Loucy (cell line): ENCODE measurements at regions not wholly inside any gene's neighbourhood (a gene's known extent, or its start where the extent isn't known, plus 50 kb on each side); places are given as distances from the start of the nearest gene placed in this dataset.

Experiments
- H2AFZ ChIP-seq: fragments of 200-600 bp; sonication (generic); 2 replicates; pipeline ENCODE4 v1.6.0; 2016; ENCODE audit warnings: antibody characterized with exemption, mild to moderate bottlenecking, low read length, moderate library complexity
- H3F3A ChIP-seq: fragments of 200-600 bp; 2 replicates; pipeline ENCODE4 v1.6.0; 2016; ENCODE audit warnings: antibody characterized with exemption, low read depth, mild to moderate bottlenecking
- H3K27me3 ChIP-seq: fragments of 200-600 bp; sonication (generic); 2 replicates; pipeline ENCODE4 v1.6.1; 2014; ENCODE audit warnings: low read length, mild to moderate bottlenecking; ENCODE audit not compliant: insufficient read depth, poor library complexity, severe bottlenecking
- H3K36me3 ChIP-seq: fragments of 200-600 bp; sonication (generic); 2 replicates; pipeline ENCODE4 v1.6.1; 2016; ENCODE audit warnings: low read length; ENCODE audit not compliant: insufficient read depth
- H3K4me1 ChIP-seq: fragments of 200-600 bp; sonication (generic); 2 replicates; pipeline ENCODE4 v1.5.1; 2014; ENCODE audit warnings: low read length, mild to moderate bottlenecking; ENCODE audit not compliant: insufficient read depth, poor library complexity, severe bottlenecking
- H3K4me2 ChIP-seq: fragments of 200-600 bp; sonication (generic); 2 replicates; pipeline ENCODE4 v1.6.0; 2014; ENCODE audit warnings: antibody characterized with exemption, low read length, low read depth, mild to moderate bottlenecking; ENCODE audit not compliant: poor library complexity, severe bottlenecking
- H3K4me3 ChIP-seq: fragments of 200-600 bp; sonication (generic); 2 replicates; pipeline ENCODE4 v1.5.1; 2014; ENCODE audit warnings: low read length, mild to moderate bottlenecking, mixed read lengths; ENCODE audit not compliant: poor library complexity, severe bottlenecking
- H3K79me2 ChIP-seq: fragments of 200-600 bp; sonication (generic); 2 replicates; pipeline ENCODE4 v1.6.1; 2014; ENCODE audit warnings: low read length; ENCODE audit not compliant: insufficient read depth
- H3K9ac ChIP-seq: fragments of 200-600 bp; sonication (generic); 2 replicates; pipeline ENCODE4 v1.6.0; 2014; ENCODE audit warnings: mild to moderate bottlenecking, low read depth, low read length, moderate library complexity; ENCODE audit not compliant: poor library complexity, severe bottlenecking
- H3K9me2 ChIP-seq: fragments of 200-600 bp; sonication (generic); replicated peaks from 2 replicates; pipeline ENCODE4 v1.6.1; 2016; ENCODE audit warnings: low read depth, low read length, mixed read lengths
- H3K9me3 ChIP-seq: fragments of 200-600 bp; sonication (generic); 2 replicates; pipeline ENCODE4 v1.6.1; 2014; ENCODE audit warnings: mild to moderate bottlenecking, antibody characterized with exemption, low read length, low read depth; ENCODE audit not compliant: insufficient read depth
- H4K20me1 ChIP-seq: fragments of 200-600 bp; sonication (generic); 2 replicates; pipeline ENCODE4 v1.6.0; 2014; ENCODE audit warnings: antibody characterized with exemption, low read length, mild to moderate bottlenecking; ENCODE audit not compliant: insufficient read depth, poor library complexity, severe bottlenecking
- CTCF ChIP-seq: fragments of 200-600 bp; sonication (generic); conservative IDR thresholded peaks from 2 replicates; pipeline ENCODE4 v1.5.1; 2014; ENCODE audit warnings: mild to moderate bottlenecking, antibody characterized with exemption, low read length
- EZH2phosphoT487 ChIP-seq: fragments of 200-600 bp; IDR thresholded peaks from 2 replicates; pipeline ENCODE4 v1.6.1; 2018; ENCODE audit warnings: antibody characterized with exemption, mild to moderate bottlenecking, moderate library complexity, borderline replicate concordance

- Histone ChIP-seq H3K4me2 (no peak overlapping the region), H3K27me3 (no peaks in the 10 kb centered on the region), H3F3A (no peaks in the 10 kb centered on the region), H3K4me3 (no peak overlapping the region), H3K9ac (no peak overlapping the region), H3K36me3 (no peaks in the 10 kb centered on the region), H3K79me2 (no peaks in the 10 kb centered on the region), H3K9me2 (no peaks in the 10 kb centered on the region), H2AFZ (no peak overlapping the region), H4K20me1 (no peaks in the 10 kb centered on the region), H3K9me3 (no peaks in the 10 kb centered on the region), H3K4me1 (no peaks in the 10 kb centered on the region)
- TF ChIP-seq EZH2phosphoT487: no peak
- TF ChIP-seq CTCF: no peak
Observed at GRCh38 chr18:45365835-45366234, 249.4 kb upstream of the SLC14A2 start.

- H3K27me3 ChIP-seq: no peaks in the 10 kb centered on the region
- no peak for TF ChIP-seq EZH2phosphoT487
- TF ChIP-seq CTCF: no peak
- no peaks in the 10 kb centered on the region for H3F3A ChIP-seq
- no peak overlapping the region for H3K4me2 ChIP-seq
- no peak overlapping the region for H3K9ac ChIP-seq
- H3K4me1 ChIP-seq: peaks cover 4% of the 10 kb centered on the region
- H3K9me3 ChIP-seq: no peaks in the 10 kb centered on the region
- H4K20me1 ChIP-seq: no peaks in the 10 kb centered on the region
- H3K9me2 ChIP-seq: no peaks in the 10 kb centered on the region
- H2AFZ ChIP-seq: no peak overlapping the region
- H3K79me2 ChIP-seq: no peaks in the 10 kb centered on the region
- no peak overlapping the region for H3K4me3 ChIP-seq
- no peaks in the 10 kb centered on the region for H3K36me3 ChIP-seq
Observed at GRCh38 chr18:45370255-45371010, 244.8 kb upstream of the SLC14A2 start.

GRCh38 chr18:45373286-45373880, 241.9 kb upstream of the SLC14A2 start:
- Histone ChIP-seq H3K9me2 (no peaks in the 10 kb centered on the region), H3K27me3 (no peaks in the 10 kb centered on the region), H3K9ac (no peak overlapping the region), H3K9me3 (no peaks in the 10 kb centered on the region), H3K4me2 (no peak overlapping the region), H4K20me1 (no peaks in the 10 kb centered on the region), H3K79me2 (no peaks in the 10 kb centered on the region), H2AFZ (no peak overlapping the region), H3K4me3 (no peak overlapping the region), H3F3A (no peaks in the 10 kb centered on the region), H3K36me3 (no peaks in the 10 kb centered on the region), H3K4me1 (peaks cover 10% of the 10 kb centered on the region)
- TF ChIP-seq CTCF (no peak), EZH2phosphoT487 (no peak)
